HL-60/S4 (cell line): ENCODE measurements at regions not wholly inside any gene's neighbourhood (a gene's known extent, or its start where the extent isn't known, plus 50 kb on each side); places are given as distances from the start of the nearest gene placed in this dataset.

Experiments used
- in situ Hi-C: fragments of 300-500 bp; cut with MboI; formaldehyde crosslinking; loops from 2 replicates; pipeline ENCODE4 v1.14.3; 2022; ENCODE audit warnings: low sequenced_read_pairs

- in situ Hi-C loops = loop anchor here (25.0 kb wide), 2 partner anchors 152 to 552 kb away; partner anchors contain the start of gene ZNF337
Observed at GRCh38 chr20:25135031-25135430, 53.1 kb upstream of the VSX1 start.

GRCh38 chr20:25136056-25136455 lies 54.1 kb upstream of the VSX1 start:
- in situ Hi-C loops = loop anchor here (25.0 kb wide), 2 partner anchors 151 to 551 kb away; partner anchors contain the start of gene ZNF337

DNA sequence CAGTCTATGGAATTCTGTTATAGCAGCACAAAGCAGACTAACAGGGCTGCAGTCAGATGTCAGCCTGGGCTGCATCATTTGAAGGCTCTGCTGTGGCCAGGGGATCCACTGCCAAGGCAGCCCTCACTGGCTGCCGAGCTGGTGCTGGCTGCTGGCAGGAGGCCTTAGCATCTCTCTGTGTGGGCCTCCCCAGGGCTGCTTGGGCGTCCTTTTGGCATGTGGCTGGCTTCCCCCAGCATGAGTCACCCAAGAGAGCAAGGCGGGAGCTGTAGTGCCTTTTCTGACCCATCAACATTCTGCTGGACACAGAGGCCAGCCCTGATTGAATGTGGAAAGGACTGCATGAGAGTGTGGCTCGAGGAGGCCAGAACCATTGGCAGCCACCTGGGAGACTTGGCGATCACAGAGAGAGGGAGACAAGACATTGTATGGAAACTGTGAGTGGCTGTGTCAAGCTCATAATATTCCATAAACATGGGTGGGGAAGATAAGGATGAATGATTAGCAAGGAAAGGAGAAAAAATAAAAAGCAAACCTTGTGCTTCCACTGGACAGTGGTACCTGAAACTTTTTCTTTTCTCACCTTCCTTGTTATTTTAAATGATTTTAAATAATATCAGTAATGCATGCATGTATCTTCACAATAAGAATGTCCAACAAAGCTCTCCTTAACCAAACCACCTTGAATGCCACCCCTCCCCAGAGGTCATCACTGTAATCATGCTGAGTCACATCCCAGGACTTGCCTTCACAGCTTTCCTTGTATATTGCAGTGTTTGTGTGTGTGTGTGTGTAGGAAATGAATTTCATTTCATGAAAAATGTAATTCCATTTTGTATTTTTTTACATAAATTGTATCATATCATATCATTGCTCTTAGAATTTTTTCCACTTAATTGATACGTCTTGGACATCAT lies 55.0 kb upstream of the VSX1 start:
- in situ Hi-C loops = loop anchor here (25.0 kb wide), 2 partner anchors 150 to 550 kb away; partner anchors contain the start of gene ZNF337

- in situ Hi-C loops = loop anchor here (25.0 kb wide), 2 partner anchors 148 to 548 kb away; partner anchors contain the start of gene ZNF337
Observed at GRCh38 chr20:25139029-25139705, 56.3 kb upstream of the ENTPD6 start.

DNA sequence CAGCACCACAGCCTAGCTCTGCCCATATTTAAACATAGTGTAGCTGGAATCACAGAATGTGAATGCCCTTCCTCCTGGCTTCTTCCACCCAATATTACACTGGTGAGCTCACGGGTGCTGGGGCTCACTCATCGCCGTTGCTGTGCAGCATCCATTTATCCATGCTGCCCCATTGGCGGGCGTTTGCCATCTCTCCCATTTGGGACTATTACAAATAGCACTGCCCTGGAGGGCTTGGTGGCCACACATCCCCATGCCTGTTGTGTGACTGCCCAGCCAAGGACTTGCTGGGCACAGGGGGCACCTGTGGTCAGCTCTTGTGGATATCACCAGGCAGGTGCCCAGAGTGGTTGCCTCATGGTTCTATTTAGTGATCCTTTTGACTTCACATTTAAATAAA lies 54.5 kb upstream of the ENTPD6 start:
- in situ Hi-C loops = loop anchor here (10.0 to 25.0 kb wide), 3 partner anchors 136 to 546 kb away; partner anchors contain the start of gene ZNF337

GRCh38 chr20:25142435-25142834 lies 53.1 kb upstream of the ENTPD6 start:
- in situ Hi-C loops = loop anchor here (10.0 to 25.0 kb wide), 3 partner anchors 138 to 545 kb away; partner anchors contain the start of gene ZNF337

DNA sequence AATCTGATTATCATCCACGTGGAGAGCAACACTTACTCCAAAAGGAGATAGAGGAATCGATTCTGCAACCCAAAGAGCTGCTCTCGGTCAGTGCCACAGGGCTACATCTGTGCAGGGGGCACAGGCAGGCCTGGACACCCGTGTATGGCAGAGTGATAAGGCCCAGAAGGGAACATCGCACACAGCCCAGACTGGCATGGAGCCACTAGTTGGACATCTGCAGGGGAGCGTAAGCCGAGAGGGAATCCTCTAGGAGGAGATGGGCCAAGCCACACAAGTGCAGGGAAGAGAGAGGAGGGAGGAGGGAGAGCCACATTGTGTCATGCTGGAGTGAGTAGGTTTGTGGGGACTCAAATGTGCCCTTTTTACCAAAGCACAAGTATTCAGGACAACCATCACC lies 50.4 kb upstream of the ENTPD6 start:
- in situ Hi-C loops = loop anchor here (10.0 to 25.0 kb wide), 3 partner anchors 140 to 542 kb away; partner anchors contain the start of gene ZNF337
